BLaER1 (cell line): ENCODE measurements at regions not wholly inside any gene's neighbourhood (a gene's known extent, or its start where the extent isn't known, plus 50 kb on each side); places are given as distances from the start of the nearest gene placed in this dataset.

ENCODE experiments used
- H3K27ac ChIP-seq: shearing (Covaris generic); formaldehyde crosslinking; 2 replicates; pipeline ENCODE4 v1.8.1; 2022
- H3K27me3 ChIP-seq: shearing (Covaris generic); formaldehyde crosslinking; 2 replicates; pipeline ENCODE4 v1.8.1; 2022
- H3K36me3 ChIP-seq: shearing (Covaris generic); formaldehyde crosslinking; 2 replicates; pipeline ENCODE4 v1.8.1; 2022
- H3K4me1 ChIP-seq: shearing (Covaris generic); formaldehyde crosslinking; 2 replicates; pipeline ENCODE4 v1.8.1; 2022
- H3K4me2 ChIP-seq: shearing (Covaris generic); formaldehyde crosslinking; 2 replicates; pipeline ENCODE4 v1.8.1; 2022
- H3K4me3 ChIP-seq: shearing (Covaris generic); formaldehyde crosslinking; 2 replicates; pipeline ENCODE4 v1.8.1; 2022
- H3K9ac ChIP-seq: shearing (Covaris generic); formaldehyde crosslinking; 2 replicates; pipeline ENCODE4 v1.8.1; 2022
- H3K9me3 ChIP-seq: shearing (Covaris generic); formaldehyde crosslinking; 2 replicates; pipeline ENCODE4 v1.8.1; 2022
- H4K20me1 ChIP-seq: shearing (Covaris generic); formaldehyde crosslinking; 2 replicates; pipeline ENCODE4 v1.8.1; 2022
- Cebpa-rat ChIP-seq: shearing (Covaris generic); IDR thresholded peaks from 2 replicates; pipeline ENCODE4 v1.8.1; 2022

- H3K4me3 ChIP-seq = no peak overlapping the region
- H4K20me1 ChIP-seq = no peaks in the 10 kb centered on the region
- no peak for TF ChIP-seq Cebpa-rat
- H3K27me3 ChIP-seq = no peaks in the 10 kb centered on the region
- no peak overlapping the region for H3K27ac ChIP-seq
- H3K9ac ChIP-seq = no peak overlapping the region
- H3K4me2 ChIP-seq = peak overlapping the region; percentile 55
- H3K4me1 ChIP-seq = peaks cover 13% of the 10 kb centered on the region
- H3K9me3 ChIP-seq = no peaks in the 10 kb centered on the region
- H3K36me3 ChIP-seq = no peaks in the 10 kb centered on the region
These were observed 72.8 kb upstream of the PAX7 start for GRCh38 chr1:18557621-18558465.

GRCh38 chr1:18560692-18561091 lies 70.0 kb upstream of the PAX7 start:
- Histone ChIP-seq H3K4me3 (no peak overlapping the region), H4K20me1 (no peaks in the 10 kb centered on the region), H3K4me1 (peaks cover 13% of the 10 kb centered on the region), H3K27ac (no peak overlapping the region), H3K9me3 (no peaks in the 10 kb centered on the region), H3K4me2 (no peak overlapping the region), H3K9ac (no peak overlapping the region), H3K36me3 (no peaks in the 10 kb centered on the region), H3K27me3 (no peaks in the 10 kb centered on the region)
- TF ChIP-seq Cebpa-rat = no peak

GRCh38 chr1:18561967-18562366 lies 68.7 kb upstream of the PAX7 start:
- no peaks in the 10 kb centered on the region for H4K20me1 ChIP-seq
- H3K9ac ChIP-seq = no peak overlapping the region
- H3K27me3 ChIP-seq = no peaks in the 10 kb centered on the region
- no peak overlapping the region for H3K4me3 ChIP-seq
- no peak overlapping the region for H3K4me2 ChIP-seq
- no peak for TF ChIP-seq Cebpa-rat
- H3K27ac ChIP-seq = no peak overlapping the region
- peaks cover 13% of the 10 kb centered on the region for H3K4me1 ChIP-seq
- H3K9me3 ChIP-seq = no peaks in the 10 kb centered on the region
- H3K36me3 ChIP-seq = no peaks in the 10 kb centered on the region

- H3K27me3 ChIP-seq = no peaks in the 10 kb centered on the region
- H3K9ac ChIP-seq = no peak overlapping the region
- H3K9me3 ChIP-seq = no peaks in the 10 kb centered on the region; the same call in 1 of the 2 replicates
- H3K36me3 ChIP-seq = no peaks in the 10 kb centered on the region
- H3K4me3 ChIP-seq = no peak overlapping the region
- H3K4me1 ChIP-seq = no peaks in the 10 kb centered on the region
- no peak overlapping the region for H3K27ac ChIP-seq
- TF ChIP-seq Cebpa-rat = no peak
- H3K4me2 ChIP-seq = no peak overlapping the region
- H4K20me1 ChIP-seq = no peaks in the 10 kb centered on the region
These were observed 66.0 kb upstream of the PAX7 start for GRCh38 chr1:18564676-18565075.

GRCh38 chr1:18565321-18565720 lies 65.3 kb upstream of the PAX7 start:
- H3K9me3 ChIP-seq = no peaks in the 10 kb centered on the region; the same call in 1 of the 2 replicates
- H3K9ac ChIP-seq = no peak overlapping the region
- H4K20me1 ChIP-seq = no peaks in the 10 kb centered on the region
- no peaks in the 10 kb centered on the region for H3K27me3 ChIP-seq
- no peak overlapping the region for H3K4me3 ChIP-seq
- TF ChIP-seq Cebpa-rat = no peak
- H3K27ac ChIP-seq = no peak overlapping the region
- H3K4me1 ChIP-seq = no peaks in the 10 kb centered on the region
- no peaks in the 10 kb centered on the region for H3K36me3 ChIP-seq
- H3K4me2 ChIP-seq = no peak overlapping the region

- Histone ChIP-seq H3K36me3 (no peaks in the 10 kb centered on the region), H4K20me1 (no peaks in the 10 kb centered on the region), H3K4me3 (no peak overlapping the region), H3K9ac (no peak overlapping the region), H3K4me2 (no peak overlapping the region), H3K9me3 (no peaks in the 10 kb centered on the region; the same call in 1 of the 2 replicates), H3K4me1 (peaks cover 15% of the 10 kb centered on the region), H3K27ac (no peak overlapping the region), H3K27me3 (no peaks in the 10 kb centered on the region)
- TF ChIP-seq Cebpa-rat = no peak
These were observed 62.2 kb upstream of the PAX7 start for GRCh38 chr1:18568489-18568888.

GRCh38 chr1:18569251-18569650 lies 61.4 kb upstream of the PAX7 start:
- peaks cover 22% of the 10 kb centered on the region for H3K4me1 ChIP-seq
- no peak overlapping the region for H3K27ac ChIP-seq
- no peak overlapping the region for H3K4me2 ChIP-seq
- TF ChIP-seq Cebpa-rat = no peak
- H3K9ac ChIP-seq = no peak overlapping the region
- no peaks in the 10 kb centered on the region; the same call in 1 of the 2 replicates for H3K9me3 ChIP-seq
- no peaks in the 10 kb centered on the region for H3K27me3 ChIP-seq
- no peaks in the 10 kb centered on the region for H4K20me1 ChIP-seq
- no peak overlapping the region for H3K4me3 ChIP-seq
- H3K36me3 ChIP-seq = no peaks in the 10 kb centered on the region

GRCh38 chr1:18569811-18570545 lies 60.7 kb upstream of the PAX7 start:
- no peak overlapping the region for H3K27ac ChIP-seq
- no peaks in the 10 kb centered on the region; the same call in 1 of the 2 replicates for H3K9me3 ChIP-seq
- no peak overlapping the region for H3K9ac ChIP-seq
- H3K4me3 ChIP-seq = no peak overlapping the region
- no peaks in the 10 kb centered on the region for H3K27me3 ChIP-seq
- peaks cover 23% of the 10 kb centered on the region for H3K4me1 ChIP-seq
- H3K36me3 ChIP-seq = no peaks in the 10 kb centered on the region
- no peak for TF ChIP-seq Cebpa-rat
- no peak overlapping the region for H3K4me2 ChIP-seq
- H4K20me1 ChIP-seq = no peaks in the 10 kb centered on the region

- Histone ChIP-seq H3K4me1 (peaks cover 23% of the 10 kb centered on the region), H3K27ac (no peak overlapping the region), H3K9ac (no peak overlapping the region), H3K36me3 (no peaks in the 10 kb centered on the region), H3K4me2 (no peak overlapping the region), H3K4me3 (no peak overlapping the region), H3K9me3 (no peaks in the 10 kb centered on the region; the same call in 1 of the 2 replicates), H3K27me3 (no peaks in the 10 kb centered on the region), H4K20me1 (no peaks in the 10 kb centered on the region)
- TF ChIP-seq Cebpa-rat = no peak
These were observed 59.4 kb upstream of the PAX7 start for GRCh38 chr1:18571275-18571674.
